ENCODE measurements at regions not wholly inside any gene's neighbourhood (a gene's known extent, or its start where the extent isn't known, plus 50 kb on each side); places are given as distances from the start of the nearest gene placed in this dataset.
"Not testable (repeated sequence)": the region's sequence is repeated elsewhere in the genome, so short reads cannot be mapped to it uniquely, and the experiment has no call there.

DNA sequence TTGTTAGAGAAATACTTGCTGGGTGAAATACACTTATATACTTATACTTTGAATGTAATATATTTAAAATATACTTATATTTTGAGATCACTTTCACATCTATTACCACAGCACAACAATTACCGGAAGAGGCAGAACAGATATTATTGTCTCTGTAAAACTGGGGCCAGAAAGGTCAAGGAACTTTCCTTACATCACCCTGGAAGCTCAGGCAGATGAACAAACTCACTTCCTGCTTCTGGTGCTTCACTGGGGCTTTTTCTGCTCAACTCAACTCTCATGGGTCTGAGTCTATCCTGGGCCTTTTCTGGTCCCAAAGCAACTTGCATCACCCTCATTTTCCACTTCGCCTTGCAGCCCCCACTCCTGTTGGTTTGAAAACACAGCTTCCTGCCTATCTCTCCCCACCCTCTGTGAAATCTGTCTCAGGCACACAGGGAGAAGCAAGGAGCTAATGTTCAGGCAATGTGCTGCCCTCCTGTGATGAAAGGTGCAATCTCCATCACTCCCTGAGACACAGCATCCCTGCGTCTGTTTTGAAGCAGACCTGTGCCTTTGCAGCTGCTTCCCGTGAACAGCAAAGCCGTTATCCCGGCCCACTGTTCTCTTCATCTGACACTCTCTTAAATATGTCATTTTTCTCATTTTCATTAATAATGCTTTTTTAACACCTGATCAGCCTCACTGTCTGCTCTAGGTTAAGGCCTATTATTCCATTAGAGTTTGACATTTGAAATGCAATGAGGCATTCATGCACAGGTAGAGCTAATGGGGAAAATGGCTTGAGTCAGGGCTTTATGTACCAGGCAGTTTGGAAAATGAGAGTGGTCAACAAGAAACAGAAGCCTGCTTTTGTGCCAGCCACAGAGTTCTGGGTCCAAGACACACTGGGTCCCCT lies 251.9 kb upstream of the CHAC2 start:
- Histone ChIP-seq H3K4me1 (ENCODE audit: control insufficient read depth, insufficient read depth, low read length) (peaks cover 10% of the 10 kb centered on the region), H3K9me3 (ENCODE audit: control insufficient read depth, insufficient read depth, low read length) (no peaks in the 10 kb centered on the region), H3K36me3 (ENCODE audit: control insufficient read depth, insufficient read depth, low read length) (no peaks in the 10 kb centered on the region), H3K27me3 (ENCODE audit: control insufficient read depth, insufficient read depth, low read length) (no peaks in the 10 kb centered on the region), H3K27ac (ENCODE audit: low read depth, low read length) (no peak overlapping the region), H3K4me3 (ENCODE audit: low read depth, low read length) (no peak overlapping the region)
- WGBS (ENCODE audit: insufficient coverage) = 41% methylated on average over 5 of the region's 6 CpGs
- peak in 2 of 6 donors; percentile 45 to 87 for DNase-seq (ENCODE audit: low read depth in 4 of 6, low spot score in 6 of 6)

DNA sequence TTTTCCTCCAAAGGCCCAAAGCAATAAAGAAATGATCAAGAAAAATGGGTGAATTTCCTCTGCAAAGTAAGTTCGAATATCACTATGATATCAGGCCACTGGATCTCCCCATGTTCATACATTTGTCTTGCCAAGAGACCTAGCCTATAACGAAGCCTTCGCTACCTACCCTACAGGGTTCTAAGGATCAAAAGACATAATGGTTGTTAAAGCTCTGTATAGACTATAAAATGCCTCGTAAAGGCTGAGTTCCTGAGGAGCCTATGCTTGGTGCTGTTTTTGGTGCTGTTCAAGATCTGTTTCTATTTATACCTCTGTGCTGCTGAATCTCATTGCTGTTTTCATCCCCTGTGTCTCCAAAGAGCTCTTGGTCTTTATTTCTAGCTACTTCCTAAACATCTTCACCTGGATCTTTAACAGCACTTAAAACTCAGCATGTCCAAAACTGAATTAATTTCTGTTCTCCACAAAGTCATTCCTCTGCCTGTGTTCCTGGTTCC lies 254.4 kb upstream of the CHAC2 start:
- WGBS (ENCODE audit: insufficient coverage) = no CpG with 5 or more reads among the region's 4 CpGs
- Histone ChIP-seq H3K4me3 (ENCODE audit: low read depth, low read length) (no peak overlapping the region), H3K27ac (ENCODE audit: low read depth, low read length) (no peak overlapping the region), H3K27me3 (ENCODE audit: control insufficient read depth, insufficient read depth, low read length) (no peaks in the 10 kb centered on the region), H3K4me1 (ENCODE audit: control insufficient read depth, insufficient read depth, low read length) (peaks cover 10% of the 10 kb centered on the region), H3K36me3 (ENCODE audit: control insufficient read depth, insufficient read depth, low read length) (no peaks in the 10 kb centered on the region), H3K9me3 (ENCODE audit: control insufficient read depth, insufficient read depth, low read length) (no peaks in the 10 kb centered on the region)
- DNase-seq (ENCODE audit: low read depth in 4 of 6, low spot score in 6 of 6) = no peak

- peak in 1 of 6 donors; percentile 48 for DNase-seq (ENCODE audit: low read depth in 4 of 6, low spot score in 6 of 6)
- Histone ChIP-seq H3K27me3 (ENCODE audit: control insufficient read depth, insufficient read depth, low read length) (no peaks in the 10 kb centered on the region), H3K4me1 (ENCODE audit: control insufficient read depth, insufficient read depth, low read length) (peaks cover 7% of the 10 kb centered on the region), H3K9me3 (ENCODE audit: control insufficient read depth, insufficient read depth, low read length) (no peaks in the 10 kb centered on the region), H3K27ac (ENCODE audit: low read depth, low read length) (no peak overlapping the region), H3K4me3 (ENCODE audit: low read depth, low read length) (no peak overlapping the region), H3K36me3 (ENCODE audit: control insufficient read depth, insufficient read depth, low read length) (no peaks in the 10 kb centered on the region)
- no CpG with 5 or more reads among the region's 4 CpGs for whole genome bisulfite sequencing (ENCODE audit: insufficient coverage)
These were observed 255.4 kb upstream of the CHAC2 start for GRCh38 chr2:53512071-53512826.

- no peak overlapping the region for H3K27ac ChIP-seq (ENCODE audit: low read depth, low read length)
- no peaks in the 10 kb centered on the region for H3K27me3 ChIP-seq (ENCODE audit: control insufficient read depth, insufficient read depth, low read length)
- no peaks in the 10 kb centered on the region for H3K9me3 ChIP-seq (ENCODE audit: control insufficient read depth, insufficient read depth, low read length)
- no peak for DNase-seq (ENCODE audit: low read depth in 4 of 6, low spot score in 6 of 6)
- peaks cover 7% of the 10 kb centered on the region for H3K4me1 ChIP-seq (ENCODE audit: control insufficient read depth, insufficient read depth, low read length)
- WGBS (ENCODE audit: insufficient coverage) = no CpG with 5 or more reads among the region's 4 CpGs
- H3K36me3 ChIP-seq (ENCODE audit: control insufficient read depth, insufficient read depth, low read length) = no peaks in the 10 kb centered on the region
- H3K4me3 ChIP-seq (ENCODE audit: low read depth, low read length) = no peak overlapping the region
These were observed 256.1 kb upstream of the CHAC2 start for GRCh38 chr2:53511549-53511948.

DNA sequence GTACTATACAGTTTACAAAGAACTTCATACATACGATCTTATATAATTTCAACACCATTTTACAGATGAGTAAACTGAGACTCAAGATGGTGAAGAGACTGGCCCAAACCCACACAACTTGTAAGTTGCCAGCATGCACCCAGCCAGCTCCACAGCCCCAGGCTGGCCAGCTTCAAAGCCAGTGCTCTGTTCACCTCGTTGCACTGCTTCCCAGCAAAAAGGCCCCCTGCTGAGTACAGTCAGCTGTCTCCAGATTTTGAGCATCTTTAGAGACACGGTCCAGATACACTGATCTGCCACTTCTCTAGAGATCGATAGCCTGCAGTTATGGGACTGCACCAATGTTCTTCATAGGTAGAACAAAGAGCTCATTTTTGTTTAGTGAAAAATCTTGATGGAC lies 257.2 kb upstream of the CHAC2 start:
- Histone ChIP-seq H3K27ac (ENCODE audit: low read depth, low read length) (no peak overlapping the region), H3K9me3 (ENCODE audit: control insufficient read depth, insufficient read depth, low read length) (no peaks in the 10 kb centered on the region), H3K4me1 (ENCODE audit: control insufficient read depth, insufficient read depth, low read length) (peaks cover 3% of the 10 kb centered on the region), H3K27me3 (ENCODE audit: control insufficient read depth, insufficient read depth, low read length) (no peaks in the 10 kb centered on the region), H3K4me3 (ENCODE audit: low read depth, low read length) (no peak overlapping the region), H3K36me3 (ENCODE audit: control insufficient read depth, insufficient read depth, low read length) (no peaks in the 10 kb centered on the region)
- no peak for DNase-seq (ENCODE audit: low read depth in 4 of 6, low spot score in 6 of 6)
- 49% methylated on average over 3 of the region's 4 CpGs for WGBS (ENCODE audit: insufficient coverage)

GRCh38 chr2:53509831-53510388 lies 257.7 kb upstream of the CHAC2 start:
- Histone ChIP-seq H3K4me3 (ENCODE audit: low read depth, low read length) (no peak overlapping the region), H3K9me3 (ENCODE audit: control insufficient read depth, insufficient read depth, low read length) (no peaks in the 10 kb centered on the region), H3K36me3 (ENCODE audit: control insufficient read depth, insufficient read depth, low read length) (no peaks in the 10 kb centered on the region), H3K27me3 (ENCODE audit: control insufficient read depth, insufficient read depth, low read length) (no peaks in the 10 kb centered on the region), H3K27ac (ENCODE audit: low read depth, low read length) (no peak overlapping the region), H3K4me1 (ENCODE audit: control insufficient read depth, insufficient read depth, low read length) (peaks cover 3% of the 10 kb centered on the region)
- 24% methylated on average over 3 of the region's 9 CpGs for WGBS (ENCODE audit: insufficient coverage)
- DNase-seq (ENCODE audit: low read depth in 4 of 6, low spot score in 6 of 6) = peak in 1 of 6 donors; percentile 52

DNA sequence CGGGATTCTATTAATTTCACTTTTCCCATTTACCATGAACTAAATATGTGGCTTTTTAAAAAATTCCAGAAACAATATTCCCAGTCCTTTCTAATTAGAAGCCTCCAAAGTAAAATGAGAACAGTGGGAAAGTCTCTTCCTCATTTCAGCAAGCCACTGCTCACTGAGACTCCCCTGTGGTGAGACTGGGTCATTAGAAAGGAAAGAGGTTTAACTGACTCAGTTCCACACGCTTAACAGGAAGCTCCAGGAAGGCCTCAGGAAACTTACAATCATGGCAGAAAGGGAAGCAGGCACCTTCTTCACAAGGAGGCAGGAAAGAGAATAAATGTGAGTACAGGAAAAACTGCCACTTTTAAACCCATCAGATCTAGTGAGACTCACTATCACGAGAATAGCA lies 258.9 kb upstream of the CHAC2 start:
- Histone ChIP-seq H3K36me3 (ENCODE audit: control insufficient read depth, insufficient read depth, low read length) (no peaks in the 10 kb centered on the region), H3K27me3 (ENCODE audit: control insufficient read depth, insufficient read depth, low read length) (no peaks in the 10 kb centered on the region), H3K4me1 (ENCODE audit: control insufficient read depth, insufficient read depth, low read length) (peaks cover 3% of the 10 kb centered on the region), H3K27ac (ENCODE audit: low read depth, low read length) (no peak overlapping the region), H3K9me3 (ENCODE audit: control insufficient read depth, insufficient read depth, low read length) (no peaks in the 10 kb centered on the region), H3K4me3 (ENCODE audit: low read depth, low read length) (no peak overlapping the region)
- no peak for DNase-seq (ENCODE audit: low read depth in 4 of 6, low spot score in 6 of 6)
- WGBS (ENCODE audit: insufficient coverage) = 90% methylated on average over 2 of the region's 3 CpGs

GRCh38 chr2:53507070-53507469 lies 260.5 kb upstream of the CHAC2 start:
- not testable (repeated sequence) for H3K4me1 ChIP-seq (ENCODE audit: control insufficient read depth, insufficient read depth, low read length); H3K27ac ChIP-seq (ENCODE audit: low read depth, low read length); H3K9me3 ChIP-seq (ENCODE audit: control insufficient read depth, insufficient read depth, low read length); H3K36me3 ChIP-seq (ENCODE audit: control insufficient read depth, insufficient read depth, low read length); DNase-seq (ENCODE audit: low read depth in 4 of 6, low spot score in 6 of 6); H3K27me3 ChIP-seq (ENCODE audit: control insufficient read depth, insufficient read depth, low read length); H3K4me3 ChIP-seq (ENCODE audit: low read depth, low read length)
- no CpG with 5 or more reads among the region's 3 CpGs for WGBS (ENCODE audit: insufficient coverage)

DNA sequence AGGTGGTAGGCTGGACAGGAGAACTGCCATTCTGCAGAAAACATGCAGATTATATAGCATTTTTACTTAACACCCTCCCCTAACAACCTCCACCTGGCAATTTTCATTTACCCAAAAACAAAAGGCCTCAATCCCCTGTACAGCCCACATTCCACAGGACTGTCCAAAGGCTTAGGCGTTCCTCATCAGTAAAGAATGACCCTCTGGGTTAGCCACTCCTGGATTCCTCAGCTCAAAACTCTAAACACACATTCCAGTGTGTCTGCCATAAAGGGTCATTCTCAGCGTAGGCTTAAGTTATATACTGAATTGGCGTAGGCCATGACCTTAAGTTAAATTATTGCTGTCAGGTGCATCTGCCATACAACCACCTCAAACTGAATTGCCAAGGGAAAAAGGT lies 261.8 kb upstream of the CHAC2 start:
- Histone ChIP-seq H3K4me1 (ENCODE audit: control insufficient read depth, insufficient read depth, low read length) (peaks cover 3% of the 10 kb centered on the region), H3K4me3 (ENCODE audit: low read depth, low read length) (no peak overlapping the region), H3K27ac (ENCODE audit: low read depth, low read length) (no peak overlapping the region), H3K27me3 (ENCODE audit: control insufficient read depth, insufficient read depth, low read length) (no peaks in the 10 kb centered on the region), H3K9me3 (ENCODE audit: control insufficient read depth, insufficient read depth, low read length) (no peaks in the 10 kb centered on the region), H3K36me3 (ENCODE audit: control insufficient read depth, insufficient read depth, low read length) (no peaks in the 10 kb centered on the region)
- no peak for DNase-seq (ENCODE audit: low read depth in 4 of 6, low spot score in 6 of 6)
- WGBS (ENCODE audit: insufficient coverage) = 81% methylated on average over 3 of the region's 3 CpGs
